OCI-LY1 (cell line): ENCODE measurements at regions not wholly inside any gene's neighbourhood (a gene's known extent, or its start where the extent isn't known, plus 50 kb on each side); places are given as distances from the start of the nearest gene placed in this dataset.

Experiments used
- H2AFZ ChIP-seq: fragments of 200-600 bp; sonication (generic), shearing (Covaris generic); 2 replicates; pipeline ENCODE4 v1.6.0; 2014; ENCODE audit warnings: antibody characterized with exemption, mild to moderate bottlenecking, low read length
- H3F3A ChIP-seq: fragments of 200-600 bp; sonication (generic), shearing (Covaris generic); 2 replicates; pipeline ENCODE4 v1.6.0; 2014; ENCODE audit warnings: mild to moderate bottlenecking, antibody characterized with exemption, low read length, moderate library complexity; ENCODE audit not compliant: insufficient read depth
- H3K27ac ChIP-seq: fragments of 200-600 bp; sonication (generic); 2 replicates; pipeline ENCODE4 v1.5.1; 2014; ENCODE audit warnings: low read length, mixed run types, mild to moderate bottlenecking, low read depth; ENCODE audit not compliant: poor library complexity, severe bottlenecking
- H3K27me3 ChIP-seq: fragments of 200-600 bp; sonication (generic); 2 replicates; pipeline ENCODE4 v1.6.0; 2014; ENCODE audit warnings: antibody characterized with exemption, mild to moderate bottlenecking, low read length, moderate library complexity; ENCODE audit not compliant: insufficient read depth
- H3K36me3 ChIP-seq: fragments of 200-600 bp; sonication (generic); 2 replicates; pipeline ENCODE4 v1.6.1; 2014; ENCODE audit warnings: mild to moderate bottlenecking, antibody characterized with exemption, low read length, moderate library complexity, mixed read lengths; ENCODE audit not compliant: insufficient read depth
- H3K4me1 ChIP-seq: fragments of 200-600 bp; sonication (generic); 2 replicates; pipeline ENCODE4 v1.5.1; 2014; ENCODE audit warnings: mild to moderate bottlenecking, low read length, moderate library complexity; ENCODE audit not compliant: insufficient read depth, severe bottlenecking
- H3K4me2 ChIP-seq: fragments of 200-600 bp; sonication (generic), shearing (Covaris generic); 2 replicates; pipeline ENCODE4 v1.6.1; 2014; ENCODE audit warnings: low read length
- H3K4me3 ChIP-seq: fragments of 200-600 bp; sonication (generic); 2 replicates; pipeline ENCODE4 v1.5.1; 2014; ENCODE audit warnings: low read length, low read depth, mild to moderate bottlenecking, mixed read lengths; ENCODE audit not compliant: poor library complexity, severe bottlenecking
- H3K79me2 ChIP-seq: fragments of 200-600 bp; shearing (Covaris generic); 2 replicates; pipeline ENCODE4 v1.6.1; 2016; ENCODE audit warnings: mixed run types, low read length, mixed read lengths; ENCODE audit not compliant: insufficient read depth
- H3K9ac ChIP-seq: fragments of 200-600 bp; sonication (generic), shearing (Covaris generic); 2 replicates; pipeline ENCODE4 v1.6.1; 2014; ENCODE audit warnings: mild to moderate bottlenecking, low read length, mixed read lengths
- H3K9me2 ChIP-seq: fragments of 200-600 bp; sonication (generic), shearing (Covaris generic); 2 replicates; pipeline ENCODE4 v1.6.1; 2014; ENCODE audit warnings: low read depth, mild to moderate bottlenecking, low read length, mixed read lengths
- H3K9me3 ChIP-seq: fragments of 200-600 bp; shearing (Covaris generic); 2 replicates; pipeline ENCODE4 v1.6.1; 2014; ENCODE audit warnings: low read length, mixed read lengths
- H4K20me1 ChIP-seq: fragments of 200-600 bp; sonication (generic), shearing (Covaris generic); 2 replicates; pipeline ENCODE4 v1.6.0; 2016; ENCODE audit warnings: mild to moderate bottlenecking, low read length; ENCODE audit not compliant: insufficient read depth
- CTCF ChIP-seq: fragments of 200-600 bp; sonication (generic), shearing (Covaris generic); IDR thresholded peaks from 2 replicates; pipeline ENCODE4 v1.5.1; 2017; ENCODE audit warnings: mild to moderate bottlenecking, antibody characterized with exemption, low read length, moderate library complexity, mixed read lengths
- EZH2 ChIP-seq: fragments of 200-600 bp; sonication (generic), shearing (Covaris generic); IDR thresholded peaks from 2 replicates; pipeline ENCODE4 v1.8.0; 2017; ENCODE audit warnings: borderline replicate concordance, mixed run types, mild to moderate bottlenecking, antibody characterized with exemption, low read length, moderate library complexity, mixed read lengths

GRCh38 chr6:142561511-142562265 lies 259.9 kb downstream of the ADGRG6 start:
- Histone ChIP-seq H3K27ac (no peak overlapping the region), H3K9me2 (no peaks in the 10 kb centered on the region), H3K27me3 (no peaks in the 10 kb centered on the region), H3K9ac (no peak overlapping the region), H3K9me3 (no peaks in the 10 kb centered on the region), H3K4me1 (no peaks in the 10 kb centered on the region), H4K20me1 (no peaks in the 10 kb centered on the region), H3K36me3 (no peaks in the 10 kb centered on the region), H3K4me2 (no peak overlapping the region), H3K79me2 (no peaks in the 10 kb centered on the region), H3K4me3 (no peak overlapping the region), H2AFZ (no peak overlapping the region), H3F3A (no peaks in the 10 kb centered on the region)
- TF ChIP-seq EZH2 = no peak
- no peak for TF ChIP-seq CTCF

GRCh38 chr6:142562865-142563264 lies 261.1 kb downstream of the ADGRG6 start:
- no peak for TF ChIP-seq EZH2
- no peak for TF ChIP-seq CTCF
- no peak overlapping the region for H2AFZ ChIP-seq
- H3K9me3 ChIP-seq = no peaks in the 10 kb centered on the region
- no peaks in the 10 kb centered on the region for H3K79me2 ChIP-seq
- no peak overlapping the region for H3K4me2 ChIP-seq
- no peaks in the 10 kb centered on the region for H3F3A ChIP-seq
- H3K4me3 ChIP-seq = no peak overlapping the region
- no peak overlapping the region for H3K27ac ChIP-seq
- H3K9ac ChIP-seq = no peak overlapping the region
- no peaks in the 10 kb centered on the region for H3K9me2 ChIP-seq
- H3K27me3 ChIP-seq = no peaks in the 10 kb centered on the region
- H3K4me1 ChIP-seq = no peaks in the 10 kb centered on the region
- no peaks in the 10 kb centered on the region for H4K20me1 ChIP-seq
- no peaks in the 10 kb centered on the region for H3K36me3 ChIP-seq

GRCh38 chr6:142566628-142567396 lies 265.0 kb downstream of the ADGRG6 start:
- Histone ChIP-seq H3F3A (no peaks in the 10 kb centered on the region), H3K9me2 (no peaks in the 10 kb centered on the region), H3K27ac (no peak overlapping the region), H3K4me2 (no peak overlapping the region), H3K79me2 (no peaks in the 10 kb centered on the region), H2AFZ (no peak overlapping the region), H4K20me1 (no peaks in the 10 kb centered on the region), H3K4me3 (no peak overlapping the region), H3K9ac (no peak overlapping the region), H3K4me1 (no peaks in the 10 kb centered on the region), H3K27me3 (no peaks in the 10 kb centered on the region), H3K9me3 (no peaks in the 10 kb centered on the region), H3K36me3 (no peaks in the 10 kb centered on the region)
- no peak for TF ChIP-seq EZH2
- TF ChIP-seq CTCF = peak; percentile 85
